Lower leg skin (tissue), 4 donors: ENCODE measurements at regions not wholly inside any gene's neighbourhood (a gene's known extent, or its start where the extent isn't known, plus 50 kb on each side); places are given as distances from the start of the nearest gene placed in this dataset.
"Not testable (repeated sequence)": the region's sequence is repeated elsewhere in the genome, so short reads cannot be mapped to it uniquely, and the experiment has no call there.

Experiments
- DNase-seq, 2 donors: peaks; one replicate each; pipeline ENCODE4 v3.0.0-alpha.2; 2019; ENCODE audit warnings: low spot score in 2 of 2
- H3K4me3 ChIP-seq: fragments of 200-600 bp; sonication (generic); 2 replicates; pipeline ENCODE4 v1.5.1; 2017; ENCODE audit warnings: mild to moderate bottlenecking, low read depth; ENCODE audit not compliant: poor library complexity, severe bottlenecking
- CTCF ChIP-seq, 3 donors: fragments of 450-650 bp; IDR thresholded peaks; one replicate each; pipeline ENCODE4 v1.5.1; 2016; ENCODE audit warnings: antibody characterized with exemption in 3 of 3, mild to moderate bottlenecking in 3 of 3, moderate library complexity in 2 of 3
- POLR2A ChIP-seq, 2 donors: fragments of 450-650 bp; IDR thresholded peaks; one replicate each; pipeline ENCODE4 v1.6.1; 2016 to 2017; ENCODE audit warnings: antibody characterized with exemption in 2 of 2, mild to moderate bottlenecking in 1 of 2, moderate library complexity in 1 of 2
- WGBS, 2 donors: methylation state at CpG; one replicate each; pipeline ENCODE4 v1.1.5; 2018; 5-methylcytosine and 5-hydroxymethylcytosine counted together
- intact Hi-C: fragments of 100-400 bp; cut with DNase I; formaldehyde crosslinking; loops from one replicate; pipeline ENCODE4 v1.15.0; 2023; ENCODE audit warnings: low total_unique reads

- H3K4me3 ChIP-seq, result no peak overlapping the region
- DNase-seq, result peak in 1 of 2 donors; percentile 48
- WGBS, 2 donors, result 78 to 80% methylated on average over 3 of the region's 3 CpGs
- intact Hi-C loops, result no loop called here
- TF ChIP-seq CTCF (IDR thresholded peaks at IDR 0.05), result no peak
- TF ChIP-seq POLR2A (IDR thresholded peaks at IDR 0.05), result no peak
Observed at GRCh38 chr6:170145272-170145592, 145.6 kb downstream of the DLL1 start.

- WGBS, 2 donors, result 49 to 54% methylated on average over 4 of the region's 4 CpGs
- peak in 1 of 2 donors; percentile 14 for DNase-seq
- intact Hi-C loops, result no loop called here
- no peak overlapping the region for H3K4me3 ChIP-seq
- TF ChIP-seq CTCF (IDR thresholded peaks at IDR 0.05), result no peak
- TF ChIP-seq POLR2A (IDR thresholded peaks at IDR 0.05), result no peak
Observed at GRCh38 chr6:170144571-170145271, 146.2 kb downstream of the DLL1 start.

GRCh38 chr6:170143401-170144150 lies 147.3 kb downstream of the DLL1 start:
- 73 to 84% methylated on average over 14 of the region's 14 CpGs for WGBS, 2 donors
- intact Hi-C loops, result no loop called here
- no peak overlapping the region for H3K4me3 ChIP-seq
- TF ChIP-seq POLR2A (IDR thresholded peaks at IDR 0.05) (no peak), CTCF (IDR thresholded peaks at IDR 0.05) (no peak)
- DNase-seq, result peak in 1 of 2 donors; percentile 56

GRCh38 chr6:170142559-170142958 lies 148.3 kb downstream of the DLL1 start:
- intact Hi-C loops, result no loop called here
- peak in 1 of 2 donors; percentile 43 for DNase-seq
- no peak overlapping the region for H3K4me3 ChIP-seq
- TF ChIP-seq POLR2A (IDR thresholded peaks at IDR 0.05) (no peak), CTCF (IDR thresholded peaks at IDR 0.05) (no peak)
- WGBS, 2 donors, result 86 to 88% methylated on average over 7 of the region's 7 CpGs

- intact Hi-C loops, H3K4me3 ChIP-seq: not testable (repeated sequence)
- 85 to 92% methylated on average over 10 of the region's 10 CpGs for WGBS, 2 donors
- peak in 1 of 2 donors; percentile 42 for DNase-seq
Observed at GRCh38 chr6:170141061-170141460, 149.8 kb downstream of the DLL1 start.

- TF ChIP-seq CTCF (IDR thresholded peaks at IDR 0.05) (no peak), POLR2A (IDR thresholded peaks at IDR 0.05) (no peak)
- WGBS, 2 donors, result 87 to 91% methylated on average over 13 of the region's 13 CpGs
- intact Hi-C loops, result no loop called here
- peak in 1 of 2 donors; percentile 32 for DNase-seq
- H3K4me3 ChIP-seq, result no peak overlapping the region
Observed at GRCh38 chr6:170140129-170140528, 150.7 kb downstream of the DLL1 start.
